22Rv1 (cell line): ENCODE measurements at regions not wholly inside any gene's neighbourhood (a gene's known extent, or its start where the extent isn't known, plus 50 kb on each side); places are given as distances from the start of the nearest gene placed in this dataset.

Experiments used
- ZFX ChIP-seq: fragments of 450-650 bp; IDR thresholded peaks from 2 replicates; pipeline ENCODE4 v1.6.1; 2017; ENCODE audit warnings: antibody characterized with exemption, borderline replicate concordance
- TF ChIP-seq, protein P1 (sequence below): fragments of 450-650 bp; IDR thresholded peaks from 2 replicates; pipeline ENCODE4 v1.5.1; 2017; ENCODE audit warnings: mild to moderate bottlenecking

DNA sequence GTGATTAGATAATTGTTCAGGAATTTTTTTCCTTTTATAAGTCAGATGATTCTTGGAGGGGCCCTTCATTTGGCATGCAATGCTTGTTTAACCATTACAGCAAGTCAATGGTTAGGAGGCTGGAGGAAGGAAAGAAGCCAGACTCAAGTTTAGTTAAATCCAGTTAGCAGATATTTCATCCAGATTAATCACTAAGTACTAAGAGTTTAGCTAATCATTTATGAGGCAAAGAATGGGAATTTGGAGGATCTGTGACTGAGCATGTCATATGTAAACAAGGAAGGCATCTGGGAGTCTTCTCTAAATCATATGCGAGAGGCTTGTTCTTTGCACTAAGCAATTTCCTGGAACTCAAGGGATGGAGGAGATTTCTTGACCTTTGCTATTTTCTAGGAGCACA is 145.3 kb upstream of the SGCD start:
- TF ChIP-seq, protein P1, sequence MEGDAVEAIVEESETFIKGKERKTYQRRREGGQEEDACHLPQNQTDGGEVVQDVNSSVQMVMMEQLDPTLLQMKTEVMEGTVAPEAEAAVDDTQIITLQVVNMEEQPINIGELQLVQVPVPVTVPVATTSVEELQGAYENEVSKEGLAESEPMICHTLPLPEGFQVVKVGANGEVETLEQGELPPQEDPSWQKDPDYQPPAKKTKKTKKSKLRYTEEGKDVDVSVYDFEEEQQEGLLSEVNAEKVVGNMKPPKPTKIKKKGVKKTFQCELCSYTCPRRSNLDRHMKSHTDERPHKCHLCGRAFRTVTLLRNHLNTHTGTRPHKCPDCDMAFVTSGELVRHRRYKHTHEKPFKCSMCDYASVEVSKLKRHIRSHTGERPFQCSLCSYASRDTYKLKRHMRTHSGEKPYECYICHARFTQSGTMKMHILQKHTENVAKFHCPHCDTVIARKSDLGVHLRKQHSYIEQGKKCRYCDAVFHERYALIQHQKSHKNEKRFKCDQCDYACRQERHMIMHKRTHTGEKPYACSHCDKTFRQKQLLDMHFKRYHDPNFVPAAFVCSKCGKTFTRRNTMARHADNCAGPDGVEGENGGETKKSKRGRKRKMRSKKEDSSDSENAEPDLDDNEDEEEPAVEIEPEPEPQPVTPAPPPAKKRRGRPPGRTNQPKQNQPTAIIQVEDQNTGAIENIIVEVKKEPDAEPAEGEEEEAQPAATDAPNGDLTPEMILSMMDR, result no peak
- no peak for TF ChIP-seq ZFX
